Tibial artery (tissue), 4 donors: ENCODE measurements at regions not wholly inside any gene's neighbourhood (a gene's known extent, or its start where the extent isn't known, plus 50 kb on each side); places are given as distances from the start of the nearest gene placed in this dataset.
A peak's percentile ranks its signal among the peaks of the same experiment; 100 is the strongest.

Experiments
- DNase-seq, 2 donors: peaks; one replicate each; pipeline ENCODE4 v3.0.0-alpha.2; 2019
- H3K27ac ChIP-seq, 2 donors: fragments of 200-600 bp; sonication (generic) in 1 of 2; 1 replicate in 1 of 2; 2 replicates in 1 of 2; pipeline ENCODE4 v1.5.1; 2018 to 2019; ENCODE audit warnings: mild to moderate bottlenecking in 1 of 2
- H3K27me3 ChIP-seq, 2 donors: fragments of 200-600 bp; sonication (generic) in 1 of 2; one replicate each; pipeline versions ENCODE4 v1.5.1 to v1.6.0; 2016 to 2019
- H3K36me3 ChIP-seq, 3 donors: fragments of 200-600 bp; sonication (generic) in 2 of 3; one replicate each; pipeline ENCODE4 v1.5.1; 2016 to 2019; ENCODE audit warnings: mild to moderate bottlenecking in 2 of 3
- H3K4me1 ChIP-seq, 4 donors: fragments of 200-600 bp; sonication (generic) in 2 of 4; 1 replicate in 3 of 4; 2 replicates in 1 of 4; pipeline ENCODE4 v1.5.1; 2016 to 2019
- H3K4me3 ChIP-seq, 2 donors: fragments of 200-600 bp; sonication (generic) in 1 of 2; 1 replicate in 1 of 2; 2 replicates in 1 of 2; pipeline ENCODE4 v1.5.1; 2018 to 2019; ENCODE audit warnings: mild to moderate bottlenecking in 2 of 2
- H3K9me3 ChIP-seq, 3 donors: fragments of 200-600 bp; sonication (generic) in 1 of 3; one replicate each; pipeline ENCODE4 v1.5.1; 2016 to 2019
- intact Hi-C: fragments of 100-400 bp; cut with DNase I; formaldehyde crosslinking; loops from one replicate; pipeline ENCODE4 v1.15.0; 2023; ENCODE audit warnings: low total_unique reads
- TF ChIP-seq, protein P1 (sequence below), 2 experiments: fragments of 200-600 bp in 1 of 2; fragments of 450-650 bp in 1 of 2; IDR thresholded peaks; one replicate each; pipeline ENCODE4 v1.5.1; 2017 to 2019; ENCODE audit warnings: antibody characterized with exemption in 2 of 2, mild to moderate bottlenecking in 1 of 2, moderate library complexity in 1 of 2

DNA sequence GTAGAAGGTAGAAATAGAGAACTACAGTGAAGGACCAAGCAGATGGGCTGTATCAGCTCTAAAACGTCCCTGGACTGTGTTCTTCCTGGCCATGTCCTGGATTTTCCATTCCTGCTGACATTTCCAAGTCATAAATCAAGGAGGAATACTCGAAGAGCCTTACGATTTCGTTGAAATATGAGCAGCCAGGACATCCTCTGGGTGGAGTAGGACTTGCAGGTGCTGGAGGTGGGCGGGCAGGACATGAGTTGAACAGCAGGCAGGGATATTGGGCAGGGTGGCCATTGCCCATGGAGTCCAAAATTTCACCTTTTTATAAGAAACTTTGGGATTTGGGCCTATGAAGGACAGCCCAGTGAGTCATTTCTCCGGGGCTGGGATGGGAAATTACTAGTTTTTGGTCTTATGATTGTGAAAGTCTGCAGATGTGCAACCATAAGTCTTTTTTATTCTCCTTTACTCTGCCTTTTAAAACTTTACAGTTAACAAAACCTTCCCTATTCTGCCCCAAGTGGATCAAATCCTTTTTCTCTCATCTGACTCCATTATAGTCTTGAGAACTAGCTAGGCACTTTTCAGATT, 88.8 kb downstream of the TMX1 start:
- H3K9me3 ChIP-seq = no peaks in the 10 kb centered on the region
- H3K4me1 ChIP-seq = peaks cover 0 to 30% (median 14%) of the 10 kb centered on the region in 4 donors
- intact Hi-C loops = no loop called here
- H3K27me3 ChIP-seq = no peaks in the 10 kb centered on the region
- peak in 1 of 2 donors; percentile 34 for DNase-seq
- peak overlapping the region in 1 of 2 donors; percentile 15 for H3K27ac ChIP-seq
- no peak overlapping the region for H3K4me3 ChIP-seq
- H3K36me3 ChIP-seq = no peaks in the 10 kb centered on the region
- TF ChIP-seq, protein P1, sequence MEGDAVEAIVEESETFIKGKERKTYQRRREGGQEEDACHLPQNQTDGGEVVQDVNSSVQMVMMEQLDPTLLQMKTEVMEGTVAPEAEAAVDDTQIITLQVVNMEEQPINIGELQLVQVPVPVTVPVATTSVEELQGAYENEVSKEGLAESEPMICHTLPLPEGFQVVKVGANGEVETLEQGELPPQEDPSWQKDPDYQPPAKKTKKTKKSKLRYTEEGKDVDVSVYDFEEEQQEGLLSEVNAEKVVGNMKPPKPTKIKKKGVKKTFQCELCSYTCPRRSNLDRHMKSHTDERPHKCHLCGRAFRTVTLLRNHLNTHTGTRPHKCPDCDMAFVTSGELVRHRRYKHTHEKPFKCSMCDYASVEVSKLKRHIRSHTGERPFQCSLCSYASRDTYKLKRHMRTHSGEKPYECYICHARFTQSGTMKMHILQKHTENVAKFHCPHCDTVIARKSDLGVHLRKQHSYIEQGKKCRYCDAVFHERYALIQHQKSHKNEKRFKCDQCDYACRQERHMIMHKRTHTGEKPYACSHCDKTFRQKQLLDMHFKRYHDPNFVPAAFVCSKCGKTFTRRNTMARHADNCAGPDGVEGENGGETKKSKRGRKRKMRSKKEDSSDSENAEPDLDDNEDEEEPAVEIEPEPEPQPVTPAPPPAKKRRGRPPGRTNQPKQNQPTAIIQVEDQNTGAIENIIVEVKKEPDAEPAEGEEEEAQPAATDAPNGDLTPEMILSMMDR (IDR thresholded peaks at IDR 0.05) = no peak

DNA sequence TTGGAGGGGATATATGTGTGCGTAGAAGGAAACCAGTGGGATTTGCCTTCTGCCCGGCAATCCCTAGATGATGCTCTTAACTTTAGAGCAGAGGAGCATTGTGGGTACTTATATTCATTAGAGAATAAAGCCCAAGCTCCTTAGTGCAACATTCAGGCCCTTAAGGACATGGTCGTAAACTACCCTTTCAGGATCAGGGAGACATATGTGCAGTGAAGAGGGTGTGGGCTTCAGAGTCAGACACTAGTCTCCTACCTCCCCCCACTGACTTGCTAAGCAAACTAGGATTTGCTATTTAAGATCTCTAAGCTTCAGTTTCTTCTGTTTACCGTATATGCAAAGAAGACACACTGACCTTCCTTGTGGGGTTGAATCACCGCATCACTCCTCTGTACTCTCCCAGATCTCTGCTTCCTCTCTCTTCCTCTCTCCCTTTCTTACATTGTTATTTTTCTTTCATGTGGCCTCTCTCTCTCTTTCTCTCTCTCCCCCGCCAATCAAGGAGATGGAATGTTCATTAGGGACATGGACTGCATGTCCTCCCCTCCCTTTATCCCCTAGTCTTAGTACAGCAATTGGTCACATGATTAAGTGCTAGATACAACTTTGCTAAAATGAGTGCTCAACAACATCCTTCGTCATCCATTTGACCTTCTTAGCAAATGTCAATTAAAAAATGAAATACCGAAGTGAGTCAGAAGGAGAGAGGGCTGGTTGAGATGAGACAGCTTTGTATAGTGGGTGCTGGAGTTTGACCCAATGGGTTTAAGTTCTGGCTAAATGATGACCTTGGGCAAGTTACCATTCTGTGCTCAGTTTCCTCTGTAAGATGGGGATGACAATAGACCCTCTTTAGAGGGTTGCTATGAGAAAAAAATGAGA, 91.7 kb downstream of the TMX1 start:
- DNase-seq = no peak
- Histone ChIP-seq H3K27ac (no peak overlapping the region), H3K4me1 (peaks cover 3 to 48% (median 24%) of the 10 kb centered on the region in 4 donors), H3K27me3 (no peaks in the 10 kb centered on the region), H3K36me3 (no peaks in the 10 kb centered on the region), H3K4me3 (no peak overlapping the region), H3K9me3 (no peaks in the 10 kb centered on the region)
- intact Hi-C loops = no loop called here
- TF ChIP-seq, protein P1 (IDR thresholded peaks at IDR 0.05) = no peak

DNA sequence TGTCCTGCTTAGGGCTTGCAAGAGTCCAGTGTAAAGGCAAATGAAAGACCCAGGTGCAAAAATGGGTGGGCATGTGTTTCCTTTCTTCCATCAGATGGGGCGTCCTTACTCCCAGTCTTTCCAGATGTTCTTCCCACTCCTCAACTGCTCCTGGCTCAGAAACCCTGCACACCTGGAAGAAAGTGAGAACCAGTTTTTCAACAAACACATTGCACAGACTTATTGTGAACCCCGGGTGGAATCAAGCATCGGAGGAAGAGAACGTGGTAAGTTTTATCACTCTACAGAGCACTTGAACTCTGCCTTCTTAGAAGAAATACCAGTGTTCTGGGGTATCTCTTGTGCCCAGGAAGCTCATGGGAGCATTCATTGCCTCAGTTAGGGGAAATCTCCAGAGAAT, 93.3 kb downstream of the TMX1 start:
- Histone ChIP-seq H3K4me3 (no peak overlapping the region), H3K36me3 (no peaks in the 10 kb centered on the region), H3K27me3 (no peaks in the 10 kb centered on the region), H3K27ac (no peak overlapping the region), H3K4me1 (peaks cover 3 to 37% (median 22%) of the 10 kb centered on the region in 4 donors), H3K9me3 (no peaks in the 10 kb centered on the region)
- intact Hi-C loops = no loop called here
- TF ChIP-seq, protein P1 (IDR thresholded peaks at IDR 0.05) = no peak
- DNase-seq = no peak

DNA sequence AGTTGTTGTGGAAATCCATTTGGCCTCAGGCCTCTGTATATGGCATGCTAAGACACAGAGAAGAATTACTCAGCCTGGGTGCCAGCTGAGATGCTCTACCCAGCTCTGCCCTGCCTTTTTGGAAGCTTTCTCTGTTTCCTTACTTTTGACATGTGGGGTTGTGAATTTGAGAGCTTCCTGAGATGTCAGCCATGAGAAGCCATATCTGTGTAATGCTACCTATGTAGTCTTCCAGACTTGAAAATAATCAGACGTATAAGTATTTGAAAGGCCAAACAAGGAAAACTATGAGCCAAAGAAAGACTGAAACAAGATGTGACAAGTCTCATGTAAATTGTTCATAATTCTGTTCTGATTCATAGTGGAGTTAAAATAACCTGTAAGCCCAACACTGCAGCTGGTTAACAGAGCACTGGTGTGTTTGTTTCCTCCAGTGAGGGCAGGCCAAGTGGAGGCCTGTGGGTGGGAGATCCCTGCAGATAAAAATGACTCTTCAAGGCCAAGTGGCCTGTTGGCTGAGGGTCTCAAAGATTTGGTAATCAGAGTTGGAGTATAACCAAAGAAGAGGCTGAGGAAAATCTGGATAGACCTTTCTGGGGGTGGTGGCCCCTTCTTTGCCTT, 94.0 kb downstream of the TMX1 start:
- H3K27ac ChIP-seq = no peak overlapping the region
- no peaks in the 10 kb centered on the region for H3K36me3 ChIP-seq
- H3K4me1 ChIP-seq = peaks cover 3 to 29% (median 18%) of the 10 kb centered on the region in 4 donors
- no peak overlapping the region for H3K4me3 ChIP-seq
- TF ChIP-seq, protein P1 (IDR thresholded peaks at IDR 0.05) = no peak
- no peak for DNase-seq
- no peaks in the 10 kb centered on the region for H3K27me3 ChIP-seq
- intact Hi-C loops = no loop called here
- H3K9me3 ChIP-seq = no peaks in the 10 kb centered on the region

DNA sequence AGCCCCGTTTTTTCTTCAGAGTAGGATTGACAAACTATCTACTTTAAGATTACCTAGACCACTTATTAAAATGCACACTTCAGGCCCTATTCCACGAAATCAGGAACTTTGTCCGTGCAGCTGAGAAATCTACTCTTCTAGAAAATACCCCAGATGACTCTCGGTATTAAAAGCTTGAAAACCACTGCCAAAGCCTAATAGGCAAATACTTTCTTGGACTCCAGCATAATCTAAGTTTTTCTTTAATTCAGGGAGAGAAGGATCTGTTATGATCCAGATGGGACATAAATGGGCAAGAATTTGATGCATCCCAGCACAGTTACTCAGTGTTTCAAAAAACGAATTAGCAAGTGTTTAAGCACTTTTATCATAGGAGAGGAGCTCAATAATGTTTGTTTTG, 94.5 kb downstream of the TMX1 start:
- H3K9me3 ChIP-seq = no peaks in the 10 kb centered on the region
- H3K4me3 ChIP-seq = no peak overlapping the region
- no peak overlapping the region for H3K27ac ChIP-seq
- H3K4me1 ChIP-seq = peaks cover 3 to 27% (median 18%) of the 10 kb centered on the region in 4 donors
- H3K27me3 ChIP-seq = no peaks in the 10 kb centered on the region
- TF ChIP-seq, protein P1 (IDR thresholded peaks at IDR 0.05) = no peak
- no peak for DNase-seq
- intact Hi-C loops = no loop called here
- H3K36me3 ChIP-seq = no peaks in the 10 kb centered on the region
